ENCODE measurements at regions not wholly inside any gene's neighbourhood (a gene's known extent, or its start where the extent isn't known, plus 50 kb on each side); places are given as distances from the start of the nearest gene placed in this dataset.
"Not testable (repeated sequence)": the region's sequence is repeated elsewhere in the genome, so short reads cannot be mapped to it uniquely, and the experiment has no call there.

DNA sequence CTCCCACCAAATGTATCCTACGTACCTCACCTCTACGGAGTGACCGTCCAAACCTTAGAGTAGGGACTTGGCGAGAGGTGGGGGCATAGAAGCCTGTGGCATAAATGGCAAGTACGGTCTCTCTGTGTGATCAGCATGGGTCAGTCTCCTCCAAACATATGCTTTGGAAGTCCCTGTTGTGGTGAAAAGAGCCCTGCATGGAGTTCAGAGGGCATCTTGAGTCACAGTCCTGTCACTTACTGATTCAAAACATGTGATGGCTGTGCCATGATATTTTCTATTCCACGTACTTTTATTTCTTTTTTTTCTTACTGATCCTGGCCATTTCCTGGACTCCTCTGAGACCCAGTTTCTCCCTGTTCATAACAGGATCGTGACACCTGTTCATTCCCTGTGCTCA, 67.5 kb upstream of the CEP85L start:
- no peak for DNase-seq

DNA sequence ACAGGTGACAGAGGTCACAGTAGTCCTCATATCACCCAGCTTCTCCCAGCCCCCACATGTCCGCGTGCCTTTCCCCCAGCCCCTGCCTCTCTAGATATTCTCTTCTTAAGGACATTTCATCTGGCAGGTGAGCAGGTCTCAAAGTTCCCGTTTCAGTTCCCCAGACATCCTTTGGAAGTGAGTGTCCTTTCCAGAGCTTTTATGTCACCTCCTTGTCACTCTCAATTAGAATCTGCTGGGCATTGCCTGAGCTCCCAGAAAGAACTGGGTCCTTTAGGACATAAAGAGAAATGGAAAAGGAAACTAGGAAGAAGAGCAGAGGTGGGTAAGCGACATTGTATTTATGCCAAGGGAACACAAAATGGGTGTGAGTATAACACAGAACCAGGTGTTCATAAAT, 66.9 kb upstream of the CEP85L start:
- peak; percentile 56 for DNase-seq

DNA sequence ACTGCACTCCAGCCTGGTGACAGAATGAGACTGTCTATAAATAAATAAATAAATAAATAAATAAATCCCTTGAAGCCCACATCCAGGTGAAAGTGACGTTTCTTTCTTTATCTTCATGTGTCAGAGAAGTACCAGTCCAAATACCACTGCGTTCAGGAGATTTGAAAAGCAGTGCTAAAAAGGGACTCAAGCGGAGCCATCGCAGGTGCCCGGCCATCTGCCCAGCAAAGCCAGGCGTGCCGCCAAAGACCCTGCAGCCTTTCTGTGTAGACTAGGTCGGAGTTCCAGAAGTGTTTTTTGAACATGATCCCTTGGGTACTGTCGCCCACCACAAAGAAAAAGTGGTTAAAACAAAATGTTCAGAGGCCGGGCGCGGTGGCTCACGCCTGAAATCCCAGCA, 65.7 kb upstream of the CEP85L start:
- no peak for DNase-seq

DNA sequence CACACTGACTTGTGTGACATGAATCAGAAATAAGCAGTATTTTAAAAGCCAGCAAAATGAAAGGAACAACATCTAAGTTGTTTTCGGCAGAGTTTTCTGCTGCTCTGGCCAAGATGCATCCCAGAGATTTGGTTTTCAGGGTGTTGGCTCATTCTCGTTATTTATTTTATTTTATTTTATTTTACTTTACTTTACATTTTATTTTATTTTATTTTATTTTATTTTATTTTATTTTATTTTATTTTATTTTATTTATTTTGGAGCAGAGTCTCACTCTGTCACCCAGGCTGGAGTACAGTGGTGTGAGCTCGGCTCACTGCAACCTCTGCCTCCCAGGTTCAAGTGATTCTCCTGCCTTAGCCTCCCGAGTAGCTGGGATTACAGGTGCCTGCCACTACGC, 64.5 kb upstream of the CEP85L start:
- DNase-seq = not testable (repeated sequence)

DNA sequence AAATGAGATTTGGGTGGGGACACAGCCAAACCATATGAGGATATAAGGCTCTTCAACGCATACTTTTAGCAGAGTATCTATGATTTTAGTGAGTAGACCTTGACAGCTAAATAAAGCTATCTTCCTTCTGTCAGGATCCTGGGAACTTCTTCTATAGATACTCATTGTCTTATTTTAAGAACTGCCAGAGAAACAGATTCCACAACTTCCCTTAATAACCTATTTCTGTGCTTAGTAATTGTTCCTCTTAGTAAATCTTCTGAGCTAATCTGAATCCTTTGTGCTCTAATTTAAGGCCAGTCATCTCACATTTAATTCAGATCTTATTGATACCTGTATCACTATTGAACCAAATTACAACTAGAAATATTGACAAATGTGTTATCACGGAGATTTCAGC, 64.0 kb upstream of the CEP85L start:
- no peak for DNase-seq

DNA sequence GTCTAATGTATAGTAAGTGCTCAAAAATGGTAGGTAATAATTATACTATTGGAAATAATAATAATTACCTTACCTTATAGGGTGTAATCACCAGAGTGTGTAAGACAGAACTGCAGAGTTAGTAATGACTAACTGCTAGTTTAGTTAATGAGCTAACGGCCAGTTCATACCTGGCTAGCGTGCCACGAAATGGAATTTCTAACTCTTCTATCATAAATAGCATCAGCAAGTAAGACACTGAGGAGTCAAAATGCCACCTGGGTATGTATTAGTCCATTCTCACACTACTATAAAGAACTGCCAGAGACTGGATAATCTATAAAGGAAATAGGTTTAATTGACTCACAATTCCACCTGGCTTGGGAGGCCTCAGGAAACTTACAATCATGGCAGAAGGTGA, 63.4 kb upstream of the CEP85L start:
- no peak for DNase-seq

DNA sequence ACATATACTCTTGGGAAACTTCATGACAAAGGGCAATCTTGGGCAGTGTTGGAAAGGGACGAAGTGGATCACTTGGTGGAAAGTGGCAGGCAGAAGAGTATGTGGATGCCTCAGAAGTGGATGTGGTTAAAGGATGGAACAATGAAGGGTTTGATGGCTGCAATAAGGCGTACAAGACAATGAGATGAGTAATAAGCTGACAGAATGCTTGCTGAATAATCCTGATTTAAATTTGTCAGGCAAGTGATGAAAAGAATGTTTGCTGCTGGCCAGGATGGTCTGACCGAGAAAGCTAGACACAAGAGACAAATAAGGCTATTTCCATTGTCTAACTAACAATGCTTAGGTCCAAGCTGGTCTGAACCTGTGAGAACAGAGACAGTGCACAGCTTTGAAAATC, 61.6 kb upstream of the CEP85L start:
- DNase-seq = no peak

DNA sequence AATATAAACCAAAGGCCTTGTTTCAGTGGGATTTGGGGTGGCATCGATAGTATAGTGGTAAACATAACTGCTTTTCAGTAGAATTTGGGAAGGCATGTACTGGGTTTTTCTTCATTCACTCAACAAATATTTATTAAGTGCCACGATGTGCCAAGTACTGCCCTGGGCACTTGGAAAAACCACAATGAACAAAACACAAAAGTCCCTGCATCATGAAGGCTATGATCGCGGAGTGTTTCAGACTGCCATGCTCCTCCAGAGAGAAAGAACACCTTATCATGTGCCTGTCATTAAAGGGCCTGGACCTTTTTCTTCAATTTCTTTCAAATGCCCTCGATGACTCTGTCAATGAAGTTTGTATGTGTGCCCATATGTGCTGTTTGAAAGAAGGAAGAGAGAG, 59.2 kb upstream of the CEP85L start:
- no peak for DNase-seq

DNA sequence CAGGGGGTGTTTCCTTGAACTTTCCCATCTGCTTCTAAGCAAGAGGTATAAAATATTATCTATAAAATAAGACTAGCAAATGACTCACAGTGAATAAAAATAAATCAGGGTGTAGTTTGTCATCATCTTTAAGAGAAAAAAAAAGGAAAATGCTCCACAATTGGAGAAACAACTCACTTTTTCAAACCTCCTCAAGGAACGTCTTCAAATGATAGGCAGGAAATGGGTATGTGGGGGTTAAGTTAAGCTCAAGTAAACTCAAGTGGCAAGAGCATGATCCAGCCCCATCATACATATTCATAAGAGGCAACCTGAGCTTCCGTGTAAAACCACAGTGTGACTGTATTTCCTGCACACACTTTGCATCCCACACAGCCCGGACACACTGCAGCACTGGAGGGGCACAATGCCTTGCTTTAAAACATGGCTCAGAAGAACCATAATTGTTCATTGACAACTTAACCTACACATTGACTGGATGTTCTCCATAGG, 58.5 kb upstream of the CEP85L start:
- DNase-seq = no peak

DNA sequence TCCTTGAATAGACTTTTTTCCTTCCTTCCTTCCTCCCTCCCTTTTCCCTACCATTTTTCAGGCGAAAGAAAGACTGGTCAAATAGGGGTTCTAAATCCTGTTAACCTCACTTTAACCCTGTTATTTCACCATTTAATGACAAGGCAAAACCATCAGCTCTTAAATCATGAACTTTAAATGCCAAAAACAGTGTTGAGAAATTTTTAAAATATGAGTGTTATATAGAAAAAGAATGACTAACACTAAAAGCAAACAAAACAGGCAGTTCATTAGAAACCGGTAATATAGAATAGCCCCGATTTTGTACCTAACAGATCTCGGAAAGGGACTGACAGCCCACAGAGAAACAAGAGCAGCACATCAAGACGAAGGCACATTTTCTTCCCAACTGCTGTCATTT, 57.4 kb upstream of the CEP85L start:
- no peak for DNase-seq

DNA sequence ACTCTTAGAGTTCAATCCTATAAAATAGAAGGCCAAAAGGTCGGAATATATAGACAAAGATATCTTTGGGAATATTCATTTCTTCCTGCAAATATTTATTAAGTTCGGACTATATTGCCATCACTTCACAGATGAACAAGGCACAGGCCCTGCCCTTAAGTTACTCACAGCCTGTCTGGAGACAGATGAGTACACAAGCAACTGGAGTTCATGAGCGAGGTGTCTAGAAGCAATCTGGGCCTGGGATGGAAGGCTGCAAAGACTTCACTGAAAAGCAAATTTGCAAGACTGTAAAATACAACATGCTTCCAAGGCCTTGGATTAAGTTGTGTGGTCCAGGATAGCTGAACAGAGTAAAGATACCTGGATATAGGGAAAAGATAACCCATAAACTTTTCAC, 56.7 kb upstream of the CEP85L start:
- DNase-seq = no peak

DNA sequence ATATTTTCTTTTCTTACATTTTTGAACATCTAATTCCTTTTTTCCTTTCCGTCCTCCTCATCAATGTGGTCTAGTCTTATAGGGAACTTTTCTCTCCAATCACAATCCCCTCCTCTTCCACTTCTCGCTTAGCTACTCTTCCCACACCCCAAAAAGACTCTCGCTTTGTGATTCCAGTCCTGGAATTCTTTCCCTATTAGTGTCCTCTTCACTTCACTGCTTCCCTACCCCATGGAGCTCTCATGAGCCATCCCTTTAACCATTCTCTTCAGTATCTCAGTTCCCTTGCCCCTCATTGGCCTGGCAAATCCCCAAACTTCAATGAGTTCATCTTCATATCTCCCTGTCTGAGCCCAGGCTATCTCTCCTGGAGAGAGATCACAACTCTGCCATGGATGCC, 55.3 kb upstream of the CEP85L start:
- no peak for DNase-seq

DNA sequence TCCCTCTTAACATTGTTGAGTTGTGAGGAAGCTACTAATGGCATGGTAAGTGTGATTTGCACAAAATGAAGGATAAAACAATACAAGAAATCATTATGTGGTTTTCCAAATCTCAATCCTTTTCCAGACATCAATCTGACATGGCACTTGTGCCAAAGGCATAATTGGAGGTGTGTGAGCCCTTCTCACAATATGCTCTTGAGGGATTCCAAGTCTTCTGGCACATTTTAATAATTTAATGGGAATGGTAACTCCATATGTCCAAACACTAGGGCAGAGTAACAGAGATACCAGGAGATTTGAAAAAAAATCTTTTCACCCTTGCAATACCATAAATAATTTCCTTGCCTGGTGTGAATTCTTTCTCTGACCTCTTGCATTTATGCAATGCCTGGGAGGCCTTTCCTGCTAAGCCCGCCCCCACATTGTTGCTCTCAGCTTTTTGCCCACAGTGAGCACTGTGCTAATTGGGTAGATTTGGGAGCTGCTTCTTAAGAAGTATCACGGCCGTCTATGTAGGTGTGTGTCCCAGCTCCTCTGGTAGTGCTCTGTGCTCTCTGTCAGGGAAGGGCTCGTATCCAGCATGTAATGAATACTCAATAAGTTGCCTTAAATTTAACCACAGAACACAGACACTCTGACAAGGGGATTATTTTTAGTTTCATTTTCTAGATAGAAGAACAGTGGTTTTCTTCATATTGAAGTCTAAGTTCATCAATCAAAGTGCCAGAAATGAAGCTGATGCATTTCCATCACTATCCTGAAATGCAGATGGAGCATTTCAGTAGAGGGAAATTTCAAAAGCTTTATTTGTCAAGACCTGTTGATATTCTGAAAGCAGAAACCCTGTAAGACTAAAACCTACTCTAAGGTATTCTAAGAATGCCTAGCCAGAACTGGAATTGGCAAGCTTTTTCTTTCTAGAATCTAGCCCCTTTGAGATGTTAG, 54.4 kb upstream of the CEP85L start:
- peak; percentile 23 for DNase-seq

DNA sequence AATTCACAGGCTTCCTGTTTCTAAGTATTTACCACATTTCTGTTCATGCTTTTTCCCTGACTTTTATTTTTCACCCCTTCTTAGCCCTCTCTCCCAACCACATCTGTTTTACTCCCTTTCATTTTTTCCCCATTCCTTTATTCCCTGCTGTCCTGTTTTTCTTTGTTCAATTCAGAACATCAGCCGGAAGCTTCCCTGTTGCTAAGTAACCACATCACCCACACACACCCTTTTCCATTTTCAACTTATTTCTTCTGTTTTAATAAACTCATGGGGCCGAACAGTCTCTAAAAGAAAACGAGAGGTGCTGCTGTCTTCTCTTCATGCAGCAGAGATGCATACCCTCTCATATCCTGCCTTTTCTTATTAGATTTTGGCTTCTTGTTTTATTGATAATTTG, 53.5 kb upstream of the CEP85L start:
- DNase-seq = peak; percentile 25

DNA sequence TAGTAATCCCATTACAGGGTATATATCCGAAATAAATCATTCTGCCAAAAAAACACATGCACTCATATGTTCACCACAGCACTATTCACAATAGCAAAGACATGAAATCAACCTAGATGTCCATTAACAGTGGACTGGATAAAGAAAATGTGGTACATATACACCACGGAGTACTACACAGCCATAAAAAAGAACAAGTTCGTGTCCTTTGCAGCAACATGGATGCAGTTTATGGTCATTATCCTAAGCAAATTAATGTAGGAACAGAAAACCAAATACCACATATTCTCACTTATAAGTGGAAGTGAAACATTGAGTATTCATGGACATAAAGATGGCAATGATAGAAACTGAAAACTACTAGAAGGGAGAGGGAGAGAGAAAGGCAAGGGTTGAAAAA, 49.9 kb upstream of the CEP85L start:
- not testable (repeated sequence) for DNase-seq
